SK-N-SH treated with all-trans-retinoic acid at 6 μM for 48 hours (cell line): ENCODE measurements at regions not wholly inside any gene's neighbourhood (a gene's known extent, or its start where the extent isn't known, plus 50 kb on each side); places are given as distances from the start of the nearest gene placed in this dataset.

Source experiments
- ATAC-seq: fragments of 200-7000 bp; cut with Tn5 transposase; 3 replicates; pipeline ENCODE4 v1.9.1; 2020; ENCODE audit warnings: mild to moderate bottlenecking, moderate library complexity
- ARNTL ChIP-seq: fragments of 450-650 bp; formaldehyde crosslinking; IDR thresholded peaks from 2 replicates; pipeline ENCODE4 v1.5.0; 2020; ENCODE audit warnings: low read depth, mild to moderate bottlenecking, moderate library complexity, borderline replicate concordance
- BACH2 ChIP-seq: fragments of 250-450 bp; sonication (Bioruptor Pico); IDR thresholded peaks from 2 replicates; pipeline ENCODE4 v1.9.0; 2021; ENCODE audit warnings: mild to moderate bottlenecking, borderline replicate concordance
- CSDC2 ChIP-seq: fragments of 250-450 bp; sonication (Bioruptor Pico); IDR thresholded peaks from 2 replicates; pipeline ENCODE4 v1.5.0; 2020; ENCODE audit warnings: mild to moderate bottlenecking, moderate library complexity
- ESRRG ChIP-seq: fragments of 250-450 bp; sonication (Bioruptor Pico); IDR thresholded peaks from 2 replicates; pipeline ENCODE4 v1.6.1; 2021; ENCODE audit warnings: mild to moderate bottlenecking
- GLIS3 ChIP-seq: fragments of 250-450 bp; sonication (Bioruptor Pico); IDR thresholded peaks from 2 replicates; pipeline ENCODE4 v1.5.0; 2020; ENCODE audit warnings: mild to moderate bottlenecking, moderate library complexity
- ISL1 ChIP-seq: fragments of 250-450 bp; sonication (Bioruptor Pico); IDR thresholded peaks from 2 replicates; pipeline ENCODE4 v2.1.2; 2022; ENCODE audit warnings: mild to moderate bottlenecking, moderate library complexity
- PPARA ChIP-seq: fragments of 250-450 bp; sonication (Bioruptor Pico); IDR thresholded peaks from 2 replicates; pipeline ENCODE4 v1.5.0; 2020; ENCODE audit warnings: mild to moderate bottlenecking, borderline replicate concordance
- SNAI2 ChIP-seq: fragments of 250-450 bp; sonication (Bioruptor Pico); IDR thresholded peaks from 2 replicates; pipeline ENCODE4 v1.5.0; 2020; ENCODE audit warnings: mild to moderate bottlenecking, moderate library complexity
- TCF4 ChIP-seq: fragments of 250-450 bp; sonication (Bioruptor Pico); IDR thresholded peaks from 2 replicates; pipeline ENCODE4 v1.8.0; 2021; ENCODE audit warnings: mild to moderate bottlenecking, moderate library complexity, borderline replicate concordance
- TOX ChIP-seq: fragments of 250-450 bp; sonication (Bioruptor Pico); IDR thresholded peaks from 2 replicates; pipeline ENCODE4 v1.8.0; 2021; ENCODE audit warnings: mild to moderate bottlenecking, moderate library complexity, borderline replicate concordance
- ZC3H10 ChIP-seq: fragments of 250-450 bp; sonication (Bioruptor Pico); IDR thresholded peaks from 2 replicates; pipeline ENCODE4 v1.5.1; 2021; ENCODE audit warnings: mild to moderate bottlenecking, moderate library complexity
- ZFP3 ChIP-seq: fragments of 250-450 bp; sonication (Bioruptor Pico); IDR thresholded peaks from 2 replicates; pipeline ENCODE4 v1.5.0; 2020; ENCODE audit warnings: mild to moderate bottlenecking, moderate library complexity
- ZFP30 ChIP-seq: fragments of 450-650 bp; formaldehyde crosslinking; IDR thresholded peaks from 2 replicates; pipeline ENCODE4 v1.5.0; 2022; ENCODE audit warnings: mild to moderate bottlenecking, moderate library complexity
- TF ChIP-seq, protein P1 (sequence below): fragments of 250-450 bp; sonication (Bioruptor Pico); IDR thresholded peaks from 2 replicates; pipeline ENCODE4 v1.5.0; 2020; ENCODE audit warnings: mild to moderate bottlenecking, moderate library complexity
- TF ChIP-seq, protein P2 (sequence below): fragments of 250-450 bp; sonication (Bioruptor Pico); IDR thresholded peaks from 2 replicates; pipeline ENCODE4 v1.8.0; 2020; ENCODE audit warnings: mild to moderate bottlenecking, moderate library complexity, borderline replicate concordance
- TF ChIP-seq, protein P3 (sequence below): fragments of 250-450 bp; sonication (Bioruptor Pico); IDR thresholded peaks from 2 replicates; pipeline ENCODE4 v1.5.1; 2021; ENCODE audit warnings: mild to moderate bottlenecking, moderate library complexity
- TF ChIP-seq, protein P4 (sequence below): fragments of 250-450 bp; sonication (Bioruptor Pico); IDR thresholded peaks from 2 replicates; pipeline ENCODE4 v1.8.0; 2021; ENCODE audit warnings: low read depth, mild to moderate bottlenecking, moderate library complexity, borderline replicate concordance
- TF ChIP-seq, protein P5 (sequence below): fragments of 250-450 bp; sonication (Bioruptor Pico); IDR thresholded peaks from 2 replicates; pipeline ENCODE4 v1.5.1; 2020; ENCODE audit warnings: low read depth, mild to moderate bottlenecking, moderate library complexity

DNA sequence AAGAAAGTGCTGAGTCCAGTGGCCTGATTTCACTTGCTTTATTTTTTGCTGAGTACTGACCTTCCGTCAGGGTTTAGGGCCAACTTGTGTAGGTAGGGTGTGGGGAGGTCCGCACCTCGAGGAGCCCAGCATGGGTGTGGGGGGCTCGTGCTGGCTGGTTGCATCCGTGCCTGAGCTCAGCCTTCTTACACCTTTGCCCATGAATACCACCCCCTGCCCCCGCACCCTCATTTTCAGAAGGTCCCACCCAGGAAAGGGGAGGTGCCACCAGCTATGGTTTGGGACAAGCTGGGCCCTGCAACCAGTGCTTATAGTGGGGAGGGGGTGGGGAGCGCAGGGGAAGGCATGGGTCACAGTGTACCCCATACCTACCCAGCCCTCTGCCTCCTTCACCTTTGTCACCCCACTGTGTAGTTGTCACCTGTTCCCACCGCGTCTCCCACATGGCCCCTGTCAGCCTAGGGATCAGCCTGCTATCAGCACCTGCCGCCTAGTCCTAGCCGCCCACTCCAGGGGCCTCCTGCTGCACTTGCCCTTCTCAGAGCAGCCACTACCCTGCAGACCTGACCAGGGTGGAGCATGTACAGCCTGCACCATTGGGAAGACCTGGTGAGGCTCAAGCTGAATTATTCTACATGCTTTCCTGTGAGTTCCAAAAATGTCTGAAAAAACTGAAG, 146.2 kb upstream of the RET start:
- no peak for ATAC-seq
- no peak for TF ChIP-seq BACH2 (CRISPR knock-in tag)
- TF ChIP-seq, protein P1, sequence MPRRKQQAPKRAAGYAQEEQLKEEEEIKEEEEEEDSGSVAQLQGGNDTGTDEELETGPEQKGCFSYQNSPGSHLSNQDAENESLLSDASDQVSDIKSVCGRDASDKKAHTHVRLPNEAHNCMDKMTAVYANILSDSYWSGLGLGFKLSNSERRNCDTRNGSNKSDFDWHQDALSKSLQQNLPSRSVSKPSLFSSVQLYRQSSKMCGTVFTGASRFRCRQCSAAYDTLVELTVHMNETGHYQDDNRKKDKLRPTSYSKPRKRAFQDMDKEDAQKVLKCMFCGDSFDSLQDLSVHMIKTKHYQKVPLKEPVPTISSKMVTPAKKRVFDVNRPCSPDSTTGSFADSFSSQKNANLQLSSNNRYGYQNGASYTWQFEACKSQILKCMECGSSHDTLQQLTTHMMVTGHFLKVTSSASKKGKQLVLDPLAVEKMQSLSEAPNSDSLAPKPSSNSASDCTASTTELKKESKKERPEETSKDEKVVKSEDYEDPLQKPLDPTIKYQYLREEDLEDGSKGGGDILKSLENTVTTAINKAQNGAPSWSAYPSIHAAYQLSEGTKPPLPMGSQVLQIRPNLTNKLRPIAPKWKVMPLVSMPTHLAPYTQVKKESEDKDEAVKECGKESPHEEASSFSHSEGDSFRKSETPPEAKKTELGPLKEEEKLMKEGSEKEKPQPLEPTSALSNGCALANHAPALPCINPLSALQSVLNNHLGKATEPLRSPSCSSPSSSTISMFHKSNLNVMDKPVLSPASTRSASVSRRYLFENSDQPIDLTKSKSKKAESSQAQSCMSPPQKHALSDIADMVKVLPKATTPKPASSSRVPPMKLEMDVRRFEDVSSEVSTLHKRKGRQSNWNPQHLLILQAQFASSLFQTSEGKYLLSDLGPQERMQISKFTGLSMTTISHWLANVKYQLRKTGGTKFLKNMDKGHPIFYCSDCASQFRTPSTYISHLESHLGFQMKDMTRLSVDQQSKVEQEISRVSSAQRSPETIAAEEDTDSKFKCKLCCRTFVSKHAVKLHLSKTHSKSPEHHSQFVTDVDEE = no peak
- no peak for TF ChIP-seq TOX (CRISPR knock-in tag)
- TF ChIP-seq ISL1 = no peak
- TF ChIP-seq, protein P2, sequence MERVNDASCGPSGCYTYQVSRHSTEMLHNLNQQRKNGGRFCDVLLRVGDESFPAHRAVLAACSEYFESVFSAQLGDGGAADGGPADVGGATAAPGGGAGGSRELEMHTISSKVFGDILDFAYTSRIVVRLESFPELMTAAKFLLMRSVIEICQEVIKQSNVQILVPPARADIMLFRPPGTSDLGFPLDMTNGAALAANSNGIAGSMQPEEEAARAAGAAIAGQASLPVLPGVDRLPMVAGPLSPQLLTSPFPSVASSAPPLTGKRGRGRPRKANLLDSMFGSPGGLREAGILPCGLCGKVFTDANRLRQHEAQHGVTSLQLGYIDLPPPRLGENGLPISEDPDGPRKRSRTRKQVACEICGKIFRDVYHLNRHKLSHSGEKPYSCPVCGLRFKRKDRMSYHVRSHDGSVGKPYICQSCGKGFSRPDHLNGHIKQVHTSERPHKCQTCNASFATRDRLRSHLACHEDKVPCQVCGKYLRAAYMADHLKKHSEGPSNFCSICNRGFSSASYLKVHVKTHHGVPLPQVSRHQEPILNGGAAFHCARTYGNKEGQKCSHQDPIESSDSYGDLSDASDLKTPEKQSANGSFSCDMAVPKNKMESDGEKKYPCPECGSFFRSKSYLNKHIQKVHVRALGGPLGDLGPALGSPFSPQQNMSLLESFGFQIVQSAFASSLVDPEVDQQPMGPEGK (CRISPR knock-in tag) = no peak
- no peak for TF ChIP-seq SNAI2 (CRISPR knock-in tag)
- no peak for TF ChIP-seq ESRRG (CRISPR knock-in tag)
- TF ChIP-seq TCF4 (CRISPR knock-in tag) = no peak
- no peak for TF ChIP-seq ARNTL (CRISPR knock-in tag)

DNA sequence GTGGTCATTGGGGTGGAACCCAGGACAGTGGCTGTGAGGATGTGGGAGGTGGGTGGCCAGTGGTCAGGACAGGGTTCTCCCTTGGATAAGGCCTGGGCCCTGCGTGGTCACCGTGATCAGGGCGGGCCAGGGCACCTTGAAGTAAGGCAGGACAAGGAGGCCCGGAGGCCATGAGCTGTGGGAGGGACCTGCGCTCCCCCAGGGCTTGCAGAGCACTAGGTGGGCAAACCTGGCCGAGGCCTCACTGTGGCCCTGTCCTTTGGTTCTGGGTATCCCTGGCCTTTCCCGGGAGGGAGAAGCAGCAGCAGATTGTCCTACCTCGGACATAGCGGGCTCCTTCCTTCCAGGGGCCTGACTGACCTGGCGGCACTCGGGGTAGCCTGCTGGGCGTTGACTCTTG, 144.8 kb upstream of the RET start:
- TF ChIP-seq GLIS3 = no peak
- no peak for TF ChIP-seq PPARA (CRISPR knock-in tag)
- TF ChIP-seq ZC3H10 (CRISPR knock-in tag) = no peak
- TF ChIP-seq, protein P3, sequence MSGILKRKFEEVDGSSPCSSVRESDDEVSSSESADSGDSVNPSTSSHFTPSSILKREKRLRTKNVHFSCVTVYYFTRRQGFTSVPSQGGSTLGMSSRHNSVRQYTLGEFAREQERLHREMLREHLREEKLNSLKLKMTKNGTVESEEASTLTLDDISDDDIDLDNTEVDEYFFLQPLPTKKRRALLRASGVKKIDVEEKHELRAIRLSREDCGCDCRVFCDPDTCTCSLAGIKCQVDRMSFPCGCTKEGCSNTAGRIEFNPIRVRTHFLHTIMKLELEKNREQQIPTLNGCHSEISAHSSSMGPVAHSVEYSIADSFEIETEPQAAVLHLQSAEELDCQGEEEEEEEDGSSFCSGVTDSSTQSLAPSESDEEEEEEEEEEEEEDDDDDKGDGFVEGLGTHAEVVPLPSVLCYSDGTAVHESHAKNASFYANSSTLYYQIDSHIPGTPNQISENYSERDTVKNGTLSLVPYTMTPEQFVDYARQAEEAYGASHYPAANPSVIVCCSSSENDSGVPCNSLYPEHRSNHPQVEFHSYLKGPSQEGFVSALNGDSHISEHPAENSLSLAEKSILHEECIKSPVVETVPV (CRISPR knock-in tag) = no peak
- ATAC-seq = no peak

DNA sequence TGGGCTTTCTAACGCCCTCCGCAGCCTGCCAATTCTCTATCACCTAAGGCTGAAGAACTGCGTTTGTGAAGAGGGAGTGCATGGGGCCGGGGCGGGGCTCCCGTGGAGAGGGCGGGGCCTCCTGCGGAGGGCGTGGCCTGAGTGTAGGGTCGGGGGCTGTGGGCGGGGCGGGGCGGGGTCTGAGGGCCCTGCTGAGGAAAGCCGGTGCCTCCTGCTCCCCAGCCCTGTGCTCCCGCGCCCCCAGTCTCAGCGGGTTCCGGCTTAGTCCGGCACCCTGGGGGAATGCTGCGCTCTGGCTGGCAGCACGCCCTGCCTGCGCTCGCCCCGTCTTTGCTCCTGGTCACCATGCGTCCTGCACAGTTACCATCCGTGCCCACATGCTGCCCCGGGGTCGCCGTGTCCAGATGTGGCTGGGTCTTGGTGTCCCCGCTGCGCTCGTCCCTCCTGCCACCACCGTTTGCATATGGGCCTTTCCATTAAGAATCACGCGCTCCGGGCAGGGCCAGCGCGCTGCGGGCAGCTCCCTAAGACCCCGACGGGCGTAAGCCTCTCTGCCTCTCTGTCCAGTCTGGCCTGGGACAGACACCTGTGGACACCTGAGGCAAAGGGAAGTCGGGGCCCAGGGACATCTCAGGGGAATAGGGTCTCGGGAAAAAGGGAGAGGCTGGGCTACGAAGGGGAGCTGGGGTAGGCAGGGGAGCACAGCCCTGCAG, 144.0 kb upstream of the RET start:
- ATAC-seq = no peak
- no peak for TF ChIP-seq ISL1
- no peak for TF ChIP-seq TOX (CRISPR knock-in tag)
- TF ChIP-seq, protein P3 (CRISPR knock-in tag) = no peak
- TF ChIP-seq, protein P4, sequence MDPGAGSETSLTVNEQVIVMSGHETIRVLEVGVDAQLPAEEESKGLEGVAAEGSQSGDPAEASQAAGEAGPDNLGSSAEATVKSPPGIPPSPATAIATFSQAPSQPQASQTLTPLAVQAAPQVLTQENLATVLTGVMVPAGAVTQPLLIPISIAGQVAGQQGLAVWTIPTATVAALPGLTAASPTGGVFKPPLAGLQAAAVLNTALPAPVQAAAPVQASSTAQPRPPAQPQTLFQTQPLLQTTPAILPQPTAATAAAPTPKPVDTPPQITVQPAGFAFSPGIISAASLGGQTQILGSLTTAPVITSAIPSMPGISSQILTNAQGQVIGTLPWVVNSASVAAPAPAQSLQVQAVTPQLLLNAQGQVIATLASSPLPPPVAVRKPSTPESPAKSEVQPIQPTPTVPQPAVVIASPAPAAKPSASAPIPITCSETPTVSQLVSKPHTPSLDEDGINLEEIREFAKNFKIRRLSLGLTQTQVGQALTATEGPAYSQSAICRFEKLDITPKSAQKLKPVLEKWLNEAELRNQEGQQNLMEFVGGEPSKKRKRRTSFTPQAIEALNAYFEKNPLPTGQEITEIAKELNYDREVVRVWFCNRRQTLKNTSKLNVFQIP (CRISPR knock-in tag) = no peak

DNA sequence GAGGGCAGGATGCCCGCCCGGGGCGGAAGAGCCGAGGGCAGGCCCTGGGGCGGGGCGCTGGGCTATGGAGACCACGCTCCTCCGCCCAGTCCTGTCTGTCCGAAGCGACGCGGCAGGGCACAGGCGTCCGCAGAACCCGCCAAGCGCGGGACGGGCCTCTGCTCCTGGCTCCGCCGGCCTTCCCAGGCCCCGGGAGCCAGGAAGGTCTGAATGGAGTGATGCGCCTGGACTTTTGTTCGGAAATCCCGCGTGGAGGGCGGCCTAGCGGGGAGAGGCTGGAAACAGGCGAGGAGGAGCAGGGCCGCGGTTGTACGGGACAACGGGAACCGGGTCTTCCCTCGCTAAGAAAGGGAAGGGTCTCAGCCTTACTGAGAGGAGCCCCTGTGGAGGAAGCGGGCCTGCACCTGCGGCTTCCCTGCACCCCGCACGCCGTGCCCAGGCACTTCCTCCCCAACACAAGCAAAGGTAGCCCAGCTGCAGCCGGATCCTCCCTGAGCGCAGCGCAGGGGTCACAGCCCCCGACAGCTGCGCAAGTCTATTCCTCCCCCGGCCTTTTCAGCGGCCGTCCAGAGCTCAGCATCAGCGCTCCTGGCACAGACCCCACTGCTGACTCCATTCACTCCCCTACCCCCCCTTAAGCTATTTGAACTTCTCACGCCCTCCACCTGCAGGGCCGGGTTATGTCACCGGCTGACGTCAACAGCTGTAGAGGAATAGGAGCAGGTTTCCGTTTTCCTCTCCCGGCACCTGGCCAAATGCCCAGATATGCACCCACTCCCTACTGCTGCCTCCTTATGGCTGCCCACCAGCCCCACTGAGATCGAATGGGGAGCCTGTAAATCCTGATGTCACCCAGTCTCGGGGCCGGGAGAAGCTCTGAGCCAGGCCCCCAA, 143.2 kb upstream of the RET start:
- ATAC-seq = no peak; the same call in 2 of the 3 replicates
- TF ChIP-seq TCF4 (CRISPR knock-in tag) (0 out of 2 replicates have a peak, but pooled peaks have one; percentile 39), CSDC2 (peak; percentile 8; the same call in 1 of the 2 replicates), ZFP30 (CRISPR knock-in tag) (no peak), ZFP3 (CRISPR knock-in tag) (0 out of 2 replicates have a peak, but pooled peaks have one; percentile 22), SNAI2 (CRISPR knock-in tag) (peak; percentile 43; the same call in 1 of the 2 replicates)
- TF ChIP-seq, protein P1 = no peak; the same call in 1 of the 2 replicates
- TF ChIP-seq, protein P5, sequence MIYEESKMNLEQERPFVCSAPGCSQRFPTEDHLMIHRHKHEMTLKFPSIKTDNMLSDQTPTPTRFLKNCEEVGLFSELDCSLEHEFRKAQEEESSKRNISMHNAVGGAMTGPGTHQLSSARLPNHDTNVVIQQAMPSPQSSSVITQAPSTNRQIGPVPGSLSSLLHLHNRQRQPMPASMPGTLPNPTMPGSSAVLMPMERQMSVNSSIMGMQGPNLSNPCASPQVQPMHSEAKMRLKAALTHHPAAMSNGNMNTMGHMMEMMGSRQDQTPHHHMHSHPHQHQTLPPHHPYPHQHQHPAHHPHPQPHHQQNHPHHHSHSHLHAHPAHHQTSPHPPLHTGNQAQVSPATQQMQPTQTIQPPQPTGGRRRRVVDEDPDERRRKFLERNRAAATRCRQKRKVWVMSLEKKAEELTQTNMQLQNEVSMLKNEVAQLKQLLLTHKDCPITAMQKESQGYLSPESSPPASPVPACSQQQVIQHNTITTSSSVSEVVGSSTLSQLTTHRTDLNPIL = peak; percentile 22; the same call in 1 of the 2 replicates
